ENCODE measurements at regions not wholly inside any gene's neighbourhood (a gene's known extent, or its start where the extent isn't known, plus 50 kb on each side); places are given as distances from the start of the nearest gene placed in this dataset.

- TF ChIP-seq, protein P1, sequence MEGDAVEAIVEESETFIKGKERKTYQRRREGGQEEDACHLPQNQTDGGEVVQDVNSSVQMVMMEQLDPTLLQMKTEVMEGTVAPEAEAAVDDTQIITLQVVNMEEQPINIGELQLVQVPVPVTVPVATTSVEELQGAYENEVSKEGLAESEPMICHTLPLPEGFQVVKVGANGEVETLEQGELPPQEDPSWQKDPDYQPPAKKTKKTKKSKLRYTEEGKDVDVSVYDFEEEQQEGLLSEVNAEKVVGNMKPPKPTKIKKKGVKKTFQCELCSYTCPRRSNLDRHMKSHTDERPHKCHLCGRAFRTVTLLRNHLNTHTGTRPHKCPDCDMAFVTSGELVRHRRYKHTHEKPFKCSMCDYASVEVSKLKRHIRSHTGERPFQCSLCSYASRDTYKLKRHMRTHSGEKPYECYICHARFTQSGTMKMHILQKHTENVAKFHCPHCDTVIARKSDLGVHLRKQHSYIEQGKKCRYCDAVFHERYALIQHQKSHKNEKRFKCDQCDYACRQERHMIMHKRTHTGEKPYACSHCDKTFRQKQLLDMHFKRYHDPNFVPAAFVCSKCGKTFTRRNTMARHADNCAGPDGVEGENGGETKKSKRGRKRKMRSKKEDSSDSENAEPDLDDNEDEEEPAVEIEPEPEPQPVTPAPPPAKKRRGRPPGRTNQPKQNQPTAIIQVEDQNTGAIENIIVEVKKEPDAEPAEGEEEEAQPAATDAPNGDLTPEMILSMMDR (IDR thresholded peaks at IDR 0.05), result no peak
- TF ChIP-seq POLR2A (IDR thresholded peaks at IDR 0.05) (no peak), POLR2AphosphoS5 (IDR thresholded peaks at IDR 0.05; ENCODE audit: insufficient read depth in 1 of 2, low read depth in 1 of 2) (no peak)
Observed at GRCh38 chr16:6827931-6828330, 504.7 kb upstream of the RBFOX1 start.

Measured in vagina (tissue), 2 donors.